ENCODE measurements at regions not wholly inside any gene's neighbourhood (a gene's known extent, or its start where the extent isn't known, plus 50 kb on each side); places are given as distances from the start of the nearest gene placed in this dataset.
A peak's percentile ranks its signal among the peaks of the same experiment; 100 is the strongest.
"Not testable (repeated sequence)": the region's sequence is repeated elsewhere in the genome, so short reads cannot be mapped to it uniquely, and the experiment has no call there.

DNA sequence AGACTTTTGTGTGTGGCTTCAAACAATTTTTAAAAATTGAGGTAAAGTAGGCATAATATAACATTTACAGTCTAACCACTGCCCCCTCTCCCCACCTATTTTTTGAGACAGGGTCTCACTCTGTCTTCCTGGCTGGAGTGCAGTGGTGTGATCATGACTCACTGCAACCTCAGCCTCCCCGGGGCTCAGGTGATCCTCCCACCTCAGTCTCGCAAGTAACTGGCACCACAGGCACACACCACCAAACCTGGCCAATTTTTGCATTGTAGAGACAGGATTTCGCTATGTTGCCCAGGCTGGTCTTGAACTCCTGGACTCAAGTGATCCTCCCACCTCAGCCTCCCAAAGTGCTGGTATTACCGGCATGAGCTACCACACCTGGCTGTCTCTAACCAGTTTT is 161.8 kb downstream of the GOSR1 start:
- not testable (repeated sequence) for DNase-seq (ENCODE audit: low spot score)

DNA sequence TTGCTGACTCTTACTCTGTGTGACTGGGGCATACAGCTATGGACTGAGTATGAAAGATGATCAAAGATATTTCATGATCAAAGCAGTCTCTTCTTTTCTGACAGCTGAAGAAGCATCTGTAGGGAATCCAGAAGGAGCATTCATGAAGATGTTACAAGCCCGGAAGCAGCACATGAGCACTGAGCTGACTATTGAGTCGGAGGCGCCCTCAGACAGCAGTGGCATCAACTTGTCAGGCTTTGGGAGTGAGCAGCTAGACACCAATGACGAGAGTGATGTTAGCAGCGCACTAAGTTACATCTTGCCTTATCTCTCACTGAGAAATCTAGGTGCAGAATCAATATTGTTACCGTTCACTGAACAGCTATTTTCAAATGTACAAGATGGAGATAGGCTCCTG is 154.4 kb downstream of the GOSR1 start:
- not testable (repeated sequence) for DNase-seq (ENCODE audit: low spot score)

DNA sequence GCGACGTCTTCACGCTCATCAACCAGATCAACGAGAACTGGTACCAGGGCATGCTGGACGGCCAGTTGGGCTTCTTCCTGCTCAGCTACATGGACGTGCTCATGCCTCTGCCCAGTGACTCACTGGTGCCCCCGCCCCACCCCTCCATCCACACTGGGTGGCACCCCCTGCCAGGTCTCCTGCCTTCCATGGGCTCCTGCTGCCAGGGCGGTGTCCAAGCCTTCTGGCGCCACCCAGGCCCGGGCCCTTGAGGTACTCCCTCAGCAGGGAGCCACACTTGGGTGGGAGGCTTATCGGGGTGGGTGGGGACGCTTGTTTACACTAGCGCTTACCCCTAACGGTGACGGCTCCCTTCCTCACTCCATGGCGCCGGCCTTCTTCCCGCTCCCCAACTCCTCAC is 148.2 kb downstream of the GOSR1 start:
- not testable (repeated sequence) for DNase-seq (ENCODE audit: low spot score)

DNA sequence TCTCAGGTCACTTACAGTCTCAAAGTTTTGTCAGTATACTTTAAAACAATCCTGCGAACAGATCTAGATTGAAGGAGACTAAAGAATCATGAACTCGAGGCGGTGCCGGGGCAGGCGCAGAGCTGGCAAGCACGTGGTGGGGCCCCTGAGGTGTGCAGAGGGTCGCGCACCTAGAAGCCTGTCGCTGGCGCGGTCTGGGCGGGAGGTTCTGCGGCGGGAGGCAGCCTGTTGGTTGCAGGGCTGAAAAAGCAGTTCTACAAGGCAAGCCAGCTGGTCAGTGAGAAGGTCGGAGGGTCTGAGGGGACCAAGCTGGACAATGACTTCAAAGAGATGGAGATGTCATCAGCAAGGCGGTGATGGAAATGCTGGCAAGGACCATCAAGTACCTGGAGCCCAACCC is 147.0 kb downstream of the GOSR1 start:
- not testable (repeated sequence) for DNase-seq (ENCODE audit: low spot score)

DNA sequence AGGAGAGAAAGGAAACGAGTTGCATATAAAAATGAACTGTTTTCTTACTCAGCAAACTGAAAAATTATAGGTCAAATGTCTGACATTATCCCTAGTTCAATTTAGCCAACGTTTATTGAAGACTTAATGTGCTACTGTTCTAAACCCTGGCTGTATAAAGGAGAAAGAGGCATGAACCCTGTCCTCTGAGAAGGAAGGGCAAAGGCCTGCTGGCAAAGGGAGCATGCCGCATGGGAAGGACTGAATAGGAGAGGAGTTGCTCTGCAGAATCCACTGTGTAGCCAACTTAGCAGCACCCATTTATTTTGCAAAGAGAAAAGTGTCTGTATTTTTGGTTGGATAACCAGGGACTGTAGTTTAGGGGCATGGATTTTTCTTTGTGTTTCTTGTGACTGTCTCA is 132.5 kb downstream of the GOSR1 start:
- DNase-seq (ENCODE audit: low spot score), result not testable (repeated sequence)

GRCh38 chr17:30605523-30605922 is 128.3 kb downstream of the GOSR1 start:
- DNase-seq (ENCODE audit: low spot score), result no peak

DNA sequence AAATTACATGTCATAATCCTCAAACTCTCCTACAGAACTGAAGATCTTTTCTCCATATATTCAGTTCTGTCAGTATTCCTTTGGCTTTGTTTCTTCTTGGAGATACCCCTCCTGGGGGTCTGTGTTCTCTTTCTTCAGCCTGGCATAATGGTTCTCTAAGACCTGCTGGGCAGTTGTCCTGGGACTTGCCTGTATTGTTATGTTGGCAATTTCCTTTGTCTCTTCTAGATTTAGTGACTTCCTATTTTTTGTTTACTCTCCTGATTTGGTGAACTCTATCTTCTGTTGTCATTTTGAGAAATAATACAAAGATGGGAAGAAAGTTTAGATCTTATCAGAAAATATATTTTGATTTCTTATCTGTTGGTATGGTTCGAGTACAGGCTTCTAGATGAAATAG is 127.8 kb downstream of the GOSR1 start:
- no peak for DNase-seq (ENCODE audit: low spot score)

- DNase-seq (ENCODE audit: low spot score), result not testable (repeated sequence)
Observed at GRCh38 chr17:30602396-30602795, 125.2 kb downstream of the GOSR1 start.

GRCh38 chr17:30601984-30602383 is 124.8 kb downstream of the GOSR1 start:
- not testable (repeated sequence) for DNase-seq (ENCODE audit: low spot score)

- DNase-seq (ENCODE audit: low spot score), result no peak
Observed at GRCh38 chr17:30600830-30601494, 123.8 kb downstream of the GOSR1 start.

DNA sequence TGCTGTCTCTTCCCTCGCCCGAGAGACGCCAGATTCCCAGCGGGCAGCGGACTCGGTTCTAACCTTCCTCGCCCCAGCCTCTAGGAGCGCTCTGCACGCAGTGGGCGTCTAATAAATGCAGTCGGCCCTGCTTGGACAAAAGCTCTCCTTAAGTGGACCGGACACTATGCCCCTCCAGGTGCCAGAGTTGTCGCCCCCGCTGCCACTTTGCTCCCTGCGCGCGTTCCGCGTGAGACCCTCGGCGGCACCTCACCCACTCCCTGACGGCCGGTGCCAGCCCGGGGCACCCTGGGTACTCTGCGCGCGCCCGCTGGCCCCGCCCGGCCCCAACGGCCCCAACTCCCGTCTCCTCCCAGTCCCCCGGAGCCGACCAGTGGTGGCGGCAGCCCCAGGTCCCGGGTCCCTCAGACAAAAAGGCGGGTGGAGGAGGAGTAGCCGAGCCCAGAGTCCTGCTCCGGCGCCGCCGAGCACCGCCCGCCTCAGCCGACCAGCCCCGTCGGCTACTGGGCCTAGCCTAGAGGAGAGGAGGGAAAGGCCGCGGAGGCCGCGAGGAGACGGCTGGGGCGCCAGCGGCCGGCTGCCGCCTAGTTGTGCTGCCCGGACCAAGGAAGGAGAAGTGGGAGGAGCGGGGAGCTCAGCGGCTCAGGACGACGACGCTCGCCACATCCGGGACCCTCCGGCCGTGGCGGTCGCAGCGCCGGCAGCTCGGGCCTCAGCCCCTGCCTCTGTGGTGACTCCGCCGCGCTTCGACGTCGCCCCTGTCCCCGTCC is 123.0 kb downstream of the GOSR1 start:
- DNase-seq (ENCODE audit: low spot score), result peak; percentile 34

GRCh38 chr17:30599428-30600059 is 122.3 kb downstream of the GOSR1 start:
- no peak for DNase-seq (ENCODE audit: low spot score)

DNA sequence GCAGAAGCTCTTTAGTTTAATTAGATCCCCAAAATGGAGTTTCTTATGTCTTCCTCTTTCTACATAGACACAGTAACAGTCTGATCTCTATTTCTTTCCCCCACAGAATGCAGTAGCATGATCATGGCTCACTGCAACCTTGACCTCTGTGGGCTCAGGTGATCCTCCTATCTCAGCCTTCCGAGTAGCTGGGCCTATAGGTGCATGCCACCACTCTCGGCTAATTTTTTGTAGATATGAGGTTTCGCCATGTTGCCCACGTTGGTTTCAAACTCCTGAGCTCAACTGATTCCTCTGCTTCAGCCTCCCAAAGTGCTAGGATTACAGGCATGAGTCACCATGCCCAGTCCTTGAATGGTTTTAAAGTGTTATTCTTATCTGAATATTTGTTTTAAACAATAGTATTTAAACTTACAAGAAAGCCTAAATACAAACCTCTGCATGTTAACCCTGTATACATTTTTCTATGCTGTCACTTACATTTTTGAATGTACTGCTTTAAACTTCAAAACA is 120.6 kb downstream of the GOSR1 start:
- DNase-seq (ENCODE audit: low spot score), result no peak

DNA sequence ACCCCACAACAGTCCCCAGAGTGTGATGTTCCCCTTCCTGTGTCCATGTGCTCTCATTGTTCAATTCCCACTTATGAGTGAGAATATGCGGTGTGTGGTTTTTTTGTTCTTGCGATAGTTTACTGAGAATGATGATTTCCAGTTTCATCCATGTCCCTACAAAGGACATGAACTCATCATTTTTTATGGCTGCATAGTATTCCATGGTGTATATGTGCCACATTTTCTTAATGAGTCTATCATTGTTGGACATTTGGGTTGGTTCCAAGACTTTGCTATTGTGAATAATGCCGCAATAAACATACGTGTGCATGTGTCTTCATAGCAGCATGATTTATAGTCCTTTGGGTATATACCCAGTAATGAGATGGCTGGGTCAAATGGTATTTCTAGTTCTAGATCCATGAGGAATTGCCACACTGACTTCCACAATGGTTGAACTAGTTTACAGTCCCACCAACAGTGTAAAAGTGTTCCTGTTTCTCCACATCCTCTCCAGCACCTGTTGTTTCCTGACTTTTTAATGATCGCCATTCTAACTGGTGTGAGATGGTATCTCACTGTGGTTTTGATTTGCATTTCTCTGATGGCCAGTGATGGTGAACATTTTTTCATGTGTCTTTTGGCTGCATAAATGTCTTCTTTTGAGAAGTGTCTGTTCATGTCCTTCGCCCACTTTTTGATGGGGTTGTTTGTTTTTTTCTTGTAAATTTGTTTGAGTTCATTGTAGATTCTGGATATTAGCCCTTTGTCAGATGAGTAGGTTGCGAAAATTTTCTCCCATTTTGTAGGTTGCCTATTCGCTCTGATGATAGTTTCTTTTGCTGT is 120.0 kb downstream of the GOSR1 start:
- DNase-seq (ENCODE audit: low spot score), result not testable (repeated sequence)

DNA sequence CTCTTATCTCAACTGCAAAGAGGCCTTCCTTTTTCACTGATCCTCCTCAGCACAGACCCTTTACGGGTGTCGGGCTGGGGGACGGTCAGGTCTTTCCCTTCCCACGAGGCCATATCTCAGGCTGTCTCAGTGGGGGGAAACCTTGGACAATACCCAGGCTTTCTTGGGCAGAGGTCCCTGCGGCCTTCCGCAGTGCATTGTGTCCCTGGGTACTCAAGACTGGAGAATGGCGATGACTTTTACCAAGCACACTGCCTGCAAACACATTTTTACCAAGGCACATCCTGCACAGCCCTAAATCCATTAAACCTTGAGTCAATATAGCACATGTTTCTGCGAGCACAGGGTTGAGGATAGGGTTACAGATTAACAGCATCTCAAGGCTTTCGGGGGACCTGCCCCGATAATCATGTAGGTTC is 117.8 kb downstream of the GOSR1 start:
- DNase-seq (ENCODE audit: low spot score), result not testable (repeated sequence)

DNA sequence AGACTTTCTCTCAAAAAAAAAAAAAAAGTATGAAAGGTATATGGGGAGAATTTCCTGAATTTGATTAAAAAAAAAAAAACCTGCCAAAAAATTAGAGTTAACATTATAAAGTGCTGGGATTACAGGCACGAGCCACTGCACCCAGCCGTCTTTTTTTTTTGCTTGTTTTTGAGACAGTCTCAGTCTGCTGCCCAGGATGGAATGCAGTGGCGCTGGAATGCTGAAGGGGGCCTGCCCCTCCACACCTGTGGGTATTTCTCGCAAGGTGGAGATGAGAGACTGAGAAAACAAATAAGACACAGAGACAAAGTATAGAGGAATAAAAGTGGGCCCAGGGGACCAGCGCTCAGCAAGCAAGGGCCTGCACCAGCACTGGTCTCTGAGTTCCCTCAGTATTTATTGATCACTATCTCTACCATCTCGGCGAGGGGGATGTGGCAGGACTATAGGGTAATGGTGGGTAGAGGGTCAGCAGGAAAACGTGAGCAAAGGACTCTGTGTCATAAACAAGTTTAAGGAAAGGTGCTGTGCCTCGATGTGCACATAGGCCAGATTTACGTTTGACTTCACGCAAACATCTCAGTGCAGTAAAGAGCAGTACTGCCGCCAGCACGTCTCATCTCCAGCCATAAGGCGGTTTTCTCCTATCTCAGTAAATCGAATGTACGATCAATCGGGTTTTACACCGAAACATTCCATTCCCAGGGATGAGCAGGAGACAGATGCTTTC is 117.2 kb downstream of the GOSR1 start:
- no peak for DNase-seq (ENCODE audit: low spot score)

- no peak for DNase-seq (ENCODE audit: low spot score)
Observed at GRCh38 chr17:30590081-30590733, 113.0 kb downstream of the GOSR1 start.

- DNase-seq (ENCODE audit: low spot score), result no peak
Observed at GRCh38 chr17:30589431-30589830, 112.2 kb downstream of the GOSR1 start.

GRCh38 chr17:30588798-30589247 is 111.6 kb downstream of the GOSR1 start:
- DNase-seq (ENCODE audit: low spot score), result no peak

GRCh38 chr17:30586818-30587595 is 109.8 kb downstream of the GOSR1 start:
- no peak for DNase-seq (ENCODE audit: low spot score)
